Endothelial cell of umbilical vein (primary cell): ENCODE measurements at regions not wholly inside any gene's neighbourhood (a gene's known extent, or its start where the extent isn't known, plus 50 kb on each side); places are given as distances from the start of the nearest gene placed in this dataset.

Experiments
- BruUV-seq: library from RNA; stranded (reverse); fragments of 400-500 nt; replicated peaks from 2 replicates; lab custom pipeline; 2021; lab: Mats Ljungman, UMichigan
- CTCF ChIA-PET: fragments of 300-600, 350-600 bp; sonication (Branson Sonifier 250); formaldehyde crosslinking; loops from one replicate; lab custom pipeline; 2021; ENCODE audit warnings: antibody characterized with exemption, inconsistent platforms; lab: Charles Lee
- POLR2A ChIA-PET: fragments of 300-600, 350-600 bp; sonication (Branson Sonifier 250); formaldehyde crosslinking; loops from one replicate; lab custom pipeline; 2021; ENCODE audit warnings: antibody characterized with exemption, inconsistent platforms; lab: Charles Lee
- DNase-seq: peaks from one replicate; pipeline ENCODE4 v3.0.0-alpha.2; 2011; ENCODE audit warnings: low read depth, low spot score
- FAIRE-seq: peaks from 2 replicates; lab custom pipeline; 2011; peaks lifted over from hg19 to GRCh38; lab: Jason Lieb, UNC
- H2AFZ ChIP-seq: 2 replicates; pipeline ENCODE4 v1.6.0; 2012; ENCODE audit warnings: low read depth, low read length, control low read depth, inconsistent platforms
- H3K27ac ChIP-seq: 2 replicates; pipeline ENCODE4 v1.5.1; 2011; ENCODE audit warnings: low read depth, mild to moderate bottlenecking, control low read depth, low read length, moderate library complexity; ENCODE audit not compliant: insufficient read depth
- H3K27me3 ChIP-seq, 2 experiments: 2 replicates each; pipeline versions ENCODE4 v1.6.0 to v1.6.1; 2011; ENCODE audit warnings: low read length in 2 of 2, mixed read lengths in 1 of 2; ENCODE audit not compliant: control insufficient read depth in 2 of 2, insufficient read depth in 2 of 2
- H3K36me3 ChIP-seq, 2 experiments: 2 replicates in 1 of 2; 3 replicates in 1 of 2; pipeline ENCODE4 v1.5.1; 2011; ENCODE audit warnings: low read length in 2 of 2, mild to moderate bottlenecking in 1 of 2, moderate library complexity in 1 of 2; ENCODE audit not compliant: control insufficient read depth in 2 of 2, insufficient read depth in 2 of 2; ENCODE audit errors: extremely low read depth in 1 of 2
- H3K4me1 ChIP-seq: 3 replicates; pipeline ENCODE4 v1.5.1; 2011; ENCODE audit warnings: mild to moderate bottlenecking, low read length; ENCODE audit not compliant: control insufficient read depth, insufficient read depth; ENCODE audit errors: extremely low read depth
- H3K4me2 ChIP-seq: 2 replicates; pipeline ENCODE4 v1.6.1; 2011; ENCODE audit warnings: low read length, control low read depth, mixed read lengths; ENCODE audit not compliant: insufficient read depth
- H3K4me3 ChIP-seq, 3 experiments: fragments of 200-600 bp in 1 of 3; sonication (generic), shearing (Covaris generic) in 1 of 3; replicated peaks in 1 of 3; 2 replicates each; pipeline ENCODE4 v1.5.1; 2011 to 2016; ENCODE audit warnings: control low read depth in 3 of 3, low read length in 3 of 3, mild to moderate bottlenecking in 2 of 3, inconsistent platforms in 1 of 3, low read depth in 1 of 3, moderate library complexity in 1 of 3; ENCODE audit not compliant: insufficient read depth in 1 of 3
- H3K79me2 ChIP-seq: 2 replicates; pipeline ENCODE4 v1.6.0; 2012; ENCODE audit warnings: low read length, inconsistent platforms; ENCODE audit not compliant: control insufficient read depth, insufficient read depth
- H3K9ac ChIP-seq: replicated peaks from 2 replicates; pipeline ENCODE3; 2011; ENCODE audit warnings: low read length, control low read depth; ENCODE audit not compliant: insufficient read depth; ENCODE audit errors: extremely low read depth
- H3K9me1 ChIP-seq: replicated peaks from 3 replicates; pipeline ENCODE4 v1.6.0; 2011; ENCODE audit warnings: mild to moderate bottlenecking, low read length; ENCODE audit not compliant: control insufficient read depth, insufficient read depth; ENCODE audit errors: extremely low read depth
- H3K9me3 ChIP-seq: replicated peaks from 2 replicates; pipeline ENCODE4 v1.5.1; 2012; ENCODE audit warnings: low read length, inconsistent platforms; ENCODE audit not compliant: control insufficient read depth, insufficient read depth
- H4K20me1 ChIP-seq: replicated peaks from 2 replicates; pipeline ENCODE3; 2011; ENCODE audit warnings: mild to moderate bottlenecking, low read length; ENCODE audit not compliant: control insufficient read depth, insufficient read depth; ENCODE audit errors: extremely low read depth
- CTCF ChIP-seq, 2 donors: IDR thresholded peaks; 1 replicate in 1 of 2; 2 replicates in 1 of 2; pipeline ENCODE4 v1.5.1; 2011; ENCODE audit warnings: low read length in 2 of 2, mild to moderate bottlenecking in 2 of 2, moderate library complexity in 2 of 2, control low read depth in 1 of 2, inconsistent platforms in 1 of 2, low read depth in 1 of 2; ENCODE audit not compliant: insufficient read depth in 1 of 2; ENCODE audit errors: extremely low read depth in 1 of 2
- EZH2 ChIP-seq: IDR thresholded peaks from 2 replicates; pipeline ENCODE4 v1.6.1; 2012; ENCODE audit warnings: borderline replicate concordance, low read depth, mild to moderate bottlenecking, moderate library complexity, low read length, inconsistent platforms; ENCODE audit not compliant: severe bottlenecking
- FOS ChIP-seq: IDR thresholded peaks from 2 replicates; pipeline ENCODE4 v1.6.1; 2011; ENCODE audit warnings: mild to moderate bottlenecking, low read length, moderate library complexity, borderline replicate concordance; ENCODE audit not compliant: insufficient read depth
- GATA2 ChIP-seq: IDR thresholded peaks from 2 replicates; pipeline ENCODE4 v1.7.0; 2011; ENCODE audit warnings: low read depth, mild to moderate bottlenecking, moderate library complexity, mixed read lengths, low read length; ENCODE audit not compliant: insufficient read length, insufficient read depth
- JUN ChIP-seq: IDR thresholded peaks from 2 replicates; pipeline ENCODE4 v1.6.1; 2011; ENCODE audit warnings: borderline replicate concordance, low read depth; ENCODE audit not compliant: insufficient read length, insufficient read depth
- MAX ChIP-seq: IDR thresholded peaks from 2 replicates; pipeline ENCODE4 v1.6.1; 2011; ENCODE audit not compliant: insufficient read depth, insufficient read length
- MYC ChIP-seq: IDR thresholded peaks from one replicate; pipeline ENCODE4 v1.6.1; 2011; ENCODE audit warnings: mild to moderate bottlenecking, low read depth, low read length
- POLR2A ChIP-seq: IDR thresholded peaks from 2 replicates; pipeline ENCODE4 v1.6.1; 2012; ENCODE audit warnings: low read depth, mild to moderate bottlenecking, control low read depth, low read length
- POLR2AphosphoS5 ChIP-seq: IDR thresholded peaks from 2 replicates; pipeline ENCODE4 v1.6.1; 2012; ENCODE audit warnings: low read depth, mild to moderate bottlenecking, control low read depth, low read length, moderate library complexity; ENCODE audit not compliant: insufficient read depth
- dilution Hi-C: fragments of 300-500 bp; cut with MboI; formaldehyde crosslinking; loops from one replicate; pipeline ENCODE4 v1.15.0; 2019; ENCODE audit warnings: low sequenced_read_pairs; ENCODE audit not compliant: extremely low pct_ligation_motif_present
- intact Hi-C: fragments of 100-400 bp; cut with micrococcal nuclease; formaldehyde crosslinking; loops from one replicate; pipeline ENCODE4 v1.10.0; 2022

- intact Hi-C loops (no loop called here), dilution Hi-C loops (no loop called here)
- Histone ChIP-seq H3K27ac (no peak overlapping the region), H3K79me2 (no peaks in the 10 kb centered on the region), H3K27me3 (peaks cover 17 to 28% of the 10 kb centered on the region in 2 experiments), H3K4me1 (no peaks in the 10 kb centered on the region), H3K4me3 (no peak overlapping the region), H3K36me3 (no peaks in the 10 kb centered on the region), H3K4me2 (no peak overlapping the region), H3K9me1 (no peaks in the 10 kb centered on the region), H3K9me3 (no peaks in the 10 kb centered on the region), H3K9ac (no peak overlapping the region), H2AFZ (no peak overlapping the region), H4K20me1 (no peaks in the 10 kb centered on the region)
- FAIRE-seq: peak; percentile 44
- BruUV-seq: no TSS peak
- POLR2A ChIA-PET: no interaction called here
- CTCF ChIA-PET: interaction anchor here (0.6 to 5.1 kb wide), 15 partner anchors 8 to 691 kb away, joined by 3 to 36 read pairs (median 4); no protein-coding TSS in a partner anchor
- TF ChIP-seq GATA2: no peak
- TF ChIP-seq CTCF (IDR thresholded peaks at IDR 0.05; ENCODE audit: extremely low read depth in 1 of 2, insufficient read depth in 1 of 2, low read depth in 1 of 2, low read length in 2 of 2): peak in 1 of 2 donors; percentile 4
- TF ChIP-seq POLR2A: no peak
- no peak for DNase-seq
Observed at GRCh38 chr7:142523821-142524460, 225.3 kb upstream of the PRSS1 start.

- intact Hi-C loops: loop anchor here (1.0 kb wide), 1 partner anchor 39 kb away; no protein-coding TSS in a partner anchor
- H3K9me1 ChIP-seq: no peaks in the 10 kb centered on the region
- dilution Hi-C loops: no loop called here
- H3K79me2 ChIP-seq: no peaks in the 10 kb centered on the region
- no peaks in the 10 kb centered on the region for H3K36me3 ChIP-seq
- BruUV-seq: no TSS peak
- no peak overlapping the region for H3K9ac ChIP-seq
- ChIA-PET CTCF (interaction anchor here (1.6 to 5.1 kb wide), 4 partner anchors 13 to 289 kb away, joined by 5 to 36 read pairs (median 13); no protein-coding TSS in a partner anchor), POLR2A (no interaction called here)
- no peak overlapping the region for H3K4me2 ChIP-seq
- H4K20me1 ChIP-seq: no peaks in the 10 kb centered on the region
- H2AFZ ChIP-seq: no peak overlapping the region
- DNase-seq (no peak), FAIRE-seq (no peak)
- no peaks in the 10 kb centered on the region for H3K4me1 ChIP-seq
- peaks cover 12 to 18% of the 10 kb centered on the region in 2 experiments for H3K27me3 ChIP-seq
- no peak overlapping the region for H3K27ac ChIP-seq
- H3K4me3 ChIP-seq: no peak overlapping the region
- H3K9me3 ChIP-seq: no peaks in the 10 kb centered on the region
- TF ChIP-seq EZH2 (no peak), MAX (no peak), JUN (no peak), POLR2A (no peak), CTCF (IDR thresholded peaks at IDR 0.05; ENCODE audit: extremely low read depth in 1 of 2, insufficient read depth in 1 of 2, low read depth in 1 of 2, low read length in 2 of 2) (no peak), POLR2AphosphoS5 (no peak), GATA2 (no peak), FOS (no peak), MYC (no peak)
Observed at GRCh38 chr7:142522735-142523134, 226.5 kb upstream of the PRSS1 start.
